Endothelial cell of umbilical vein (primary cell): ENCODE measurements at regions not wholly inside any gene's neighbourhood (a gene's known extent, or its start where the extent isn't known, plus 50 kb on each side); places are given as distances from the start of the nearest gene placed in this dataset.

Experiments used
- BruUV-seq: library from RNA; stranded (reverse); fragments of 400-500 nt; replicated peaks from 2 replicates; lab custom pipeline; 2021; lab: Mats Ljungman, UMichigan
- CTCF ChIA-PET: fragments of 300-600, 350-600 bp; sonication (Branson Sonifier 250); formaldehyde crosslinking; loops from one replicate; lab custom pipeline; 2021; ENCODE audit warnings: antibody characterized with exemption, inconsistent platforms; lab: Charles Lee
- POLR2A ChIA-PET: fragments of 300-600, 350-600 bp; sonication (Branson Sonifier 250); formaldehyde crosslinking; loops from one replicate; lab custom pipeline; 2021; ENCODE audit warnings: antibody characterized with exemption, inconsistent platforms; lab: Charles Lee
- DNase-seq: peaks from one replicate; pipeline ENCODE4 v3.0.0-alpha.2; 2011; ENCODE audit warnings: low read depth, low spot score
- FAIRE-seq: peaks from 2 replicates; lab custom pipeline; 2011; peaks lifted over from hg19 to GRCh38; lab: Jason Lieb, UNC
- H2AFZ ChIP-seq: 2 replicates; pipeline ENCODE4 v1.6.0; 2012; ENCODE audit warnings: low read depth, low read length, control low read depth, inconsistent platforms
- H3K27ac ChIP-seq: 2 replicates; pipeline ENCODE4 v1.5.1; 2011; ENCODE audit warnings: low read depth, mild to moderate bottlenecking, control low read depth, low read length, moderate library complexity; ENCODE audit not compliant: insufficient read depth
- H3K27me3 ChIP-seq, 2 experiments: 2 replicates each; pipeline versions ENCODE4 v1.6.0 to v1.6.1; 2011; ENCODE audit warnings: low read length in 2 of 2, mixed read lengths in 1 of 2; ENCODE audit not compliant: control insufficient read depth in 2 of 2, insufficient read depth in 2 of 2
- H3K36me3 ChIP-seq, 2 experiments: 2 replicates in 1 of 2; 3 replicates in 1 of 2; pipeline ENCODE4 v1.5.1; 2011; ENCODE audit warnings: low read length in 2 of 2, mild to moderate bottlenecking in 1 of 2, moderate library complexity in 1 of 2; ENCODE audit not compliant: control insufficient read depth in 2 of 2, insufficient read depth in 2 of 2; ENCODE audit errors: extremely low read depth in 1 of 2
- H3K4me1 ChIP-seq: 3 replicates; pipeline ENCODE4 v1.5.1; 2011; ENCODE audit warnings: mild to moderate bottlenecking, low read length; ENCODE audit not compliant: control insufficient read depth, insufficient read depth; ENCODE audit errors: extremely low read depth
- H3K4me2 ChIP-seq: 2 replicates; pipeline ENCODE4 v1.6.1; 2011; ENCODE audit warnings: low read length, control low read depth, mixed read lengths; ENCODE audit not compliant: insufficient read depth
- H3K4me3 ChIP-seq, 3 experiments: fragments of 200-600 bp in 1 of 3; sonication (generic), shearing (Covaris generic) in 1 of 3; replicated peaks in 1 of 3; 2 replicates each; pipeline ENCODE4 v1.5.1; 2011 to 2016; ENCODE audit warnings: control low read depth in 3 of 3, low read length in 3 of 3, mild to moderate bottlenecking in 2 of 3, inconsistent platforms in 1 of 3, low read depth in 1 of 3, moderate library complexity in 1 of 3; ENCODE audit not compliant: insufficient read depth in 1 of 3
- H3K79me2 ChIP-seq: 2 replicates; pipeline ENCODE4 v1.6.0; 2012; ENCODE audit warnings: low read length, inconsistent platforms; ENCODE audit not compliant: control insufficient read depth, insufficient read depth
- H3K9ac ChIP-seq: replicated peaks from 2 replicates; pipeline ENCODE3; 2011; ENCODE audit warnings: low read length, control low read depth; ENCODE audit not compliant: insufficient read depth; ENCODE audit errors: extremely low read depth
- H3K9me1 ChIP-seq: replicated peaks from 3 replicates; pipeline ENCODE4 v1.6.0; 2011; ENCODE audit warnings: mild to moderate bottlenecking, low read length; ENCODE audit not compliant: control insufficient read depth, insufficient read depth; ENCODE audit errors: extremely low read depth
- H3K9me3 ChIP-seq: replicated peaks from 2 replicates; pipeline ENCODE4 v1.5.1; 2012; ENCODE audit warnings: low read length, inconsistent platforms; ENCODE audit not compliant: control insufficient read depth, insufficient read depth
- H4K20me1 ChIP-seq: replicated peaks from 2 replicates; pipeline ENCODE3; 2011; ENCODE audit warnings: mild to moderate bottlenecking, low read length; ENCODE audit not compliant: control insufficient read depth, insufficient read depth; ENCODE audit errors: extremely low read depth
- EZH2 ChIP-seq: IDR thresholded peaks from 2 replicates; pipeline ENCODE4 v1.6.1; 2012; ENCODE audit warnings: borderline replicate concordance, low read depth, mild to moderate bottlenecking, moderate library complexity, low read length, inconsistent platforms; ENCODE audit not compliant: severe bottlenecking
- FOS ChIP-seq: IDR thresholded peaks from 2 replicates; pipeline ENCODE4 v1.6.1; 2011; ENCODE audit warnings: mild to moderate bottlenecking, low read length, moderate library complexity, borderline replicate concordance; ENCODE audit not compliant: insufficient read depth
- GATA2 ChIP-seq: IDR thresholded peaks from 2 replicates; pipeline ENCODE4 v1.7.0; 2011; ENCODE audit warnings: low read depth, mild to moderate bottlenecking, moderate library complexity, mixed read lengths, low read length; ENCODE audit not compliant: insufficient read length, insufficient read depth
- POLR2A ChIP-seq: IDR thresholded peaks from 2 replicates; pipeline ENCODE4 v1.6.1; 2012; ENCODE audit warnings: low read depth, mild to moderate bottlenecking, control low read depth, low read length
- POLR2AphosphoS5 ChIP-seq: IDR thresholded peaks from 2 replicates; pipeline ENCODE4 v1.6.1; 2012; ENCODE audit warnings: low read depth, mild to moderate bottlenecking, control low read depth, low read length, moderate library complexity; ENCODE audit not compliant: insufficient read depth
- dilution Hi-C: fragments of 300-500 bp; cut with MboI; formaldehyde crosslinking; loops from one replicate; pipeline ENCODE4 v1.15.0; 2019; ENCODE audit warnings: low sequenced_read_pairs; ENCODE audit not compliant: extremely low pct_ligation_motif_present
- intact Hi-C: fragments of 100-400 bp; cut with micrococcal nuclease; formaldehyde crosslinking; loops from one replicate; pipeline ENCODE4 v1.10.0; 2022
- TF ChIP-seq, protein P1 (sequence below), 2 donors: IDR thresholded peaks; 1 replicate in 1 of 2; 2 replicates in 1 of 2; pipeline ENCODE4 v1.5.1; 2011; ENCODE audit warnings: low read length in 2 of 2, mild to moderate bottlenecking in 2 of 2, moderate library complexity in 2 of 2, control low read depth in 1 of 2, inconsistent platforms in 1 of 2, low read depth in 1 of 2; ENCODE audit not compliant: insufficient read depth in 1 of 2; ENCODE audit errors: extremely low read depth in 1 of 2

DNA sequence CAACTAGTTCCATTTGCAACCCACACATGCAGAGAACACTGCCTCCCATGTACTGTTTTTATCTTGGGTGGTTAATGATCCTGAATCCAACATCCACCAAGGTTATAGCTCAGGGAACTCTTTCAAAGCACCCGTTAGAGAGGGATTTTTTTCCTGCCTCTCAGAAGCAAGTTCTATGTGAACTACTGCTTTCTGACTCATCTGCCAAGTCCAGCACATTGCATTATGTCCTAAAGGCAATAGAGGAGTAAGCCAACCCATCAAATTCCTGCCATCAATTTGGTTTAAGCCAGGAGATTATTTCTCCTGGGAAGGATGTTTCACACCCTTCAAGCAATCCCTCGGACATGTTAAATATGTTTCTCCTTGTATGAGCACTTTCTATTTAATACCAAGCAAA is 334.5 kb downstream of the GASK1B start:
- Histone ChIP-seq H3K27ac (no peak overlapping the region), H3K9ac (no peak overlapping the region), H2AFZ (no peak overlapping the region), H3K9me1 (no peaks in the 10 kb centered on the region), H3K4me2 (no peak overlapping the region), H3K79me2 (no peaks in the 10 kb centered on the region), H3K4me3 (no peak overlapping the region), H3K27me3 (no peaks in the 10 kb centered on the region), H4K20me1 (no peaks in the 10 kb centered on the region), H3K4me1 (no peaks in the 10 kb centered on the region), H3K9me3 (no peaks in the 10 kb centered on the region), H3K36me3 (no peaks in the 10 kb centered on the region)
- no peak for DNase-seq
- intact Hi-C loops (no loop called here), dilution Hi-C loops (no loop called here)
- TF ChIP-seq GATA2 (no peak), POLR2AphosphoS5 (no peak), EZH2 (no peak), POLR2A (no peak), FOS (no peak)
- TF ChIP-seq, protein P1, sequence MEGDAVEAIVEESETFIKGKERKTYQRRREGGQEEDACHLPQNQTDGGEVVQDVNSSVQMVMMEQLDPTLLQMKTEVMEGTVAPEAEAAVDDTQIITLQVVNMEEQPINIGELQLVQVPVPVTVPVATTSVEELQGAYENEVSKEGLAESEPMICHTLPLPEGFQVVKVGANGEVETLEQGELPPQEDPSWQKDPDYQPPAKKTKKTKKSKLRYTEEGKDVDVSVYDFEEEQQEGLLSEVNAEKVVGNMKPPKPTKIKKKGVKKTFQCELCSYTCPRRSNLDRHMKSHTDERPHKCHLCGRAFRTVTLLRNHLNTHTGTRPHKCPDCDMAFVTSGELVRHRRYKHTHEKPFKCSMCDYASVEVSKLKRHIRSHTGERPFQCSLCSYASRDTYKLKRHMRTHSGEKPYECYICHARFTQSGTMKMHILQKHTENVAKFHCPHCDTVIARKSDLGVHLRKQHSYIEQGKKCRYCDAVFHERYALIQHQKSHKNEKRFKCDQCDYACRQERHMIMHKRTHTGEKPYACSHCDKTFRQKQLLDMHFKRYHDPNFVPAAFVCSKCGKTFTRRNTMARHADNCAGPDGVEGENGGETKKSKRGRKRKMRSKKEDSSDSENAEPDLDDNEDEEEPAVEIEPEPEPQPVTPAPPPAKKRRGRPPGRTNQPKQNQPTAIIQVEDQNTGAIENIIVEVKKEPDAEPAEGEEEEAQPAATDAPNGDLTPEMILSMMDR (IDR thresholded peaks at IDR 0.05; ENCODE audit: extremely low read depth in 1 of 2, insufficient read depth in 1 of 2, low read depth in 1 of 2, low read length in 2 of 2): no peak
- BruUV-seq: no TSS peak
- POLR2A ChIA-PET: no interaction called here
- CTCF ChIA-PET: no interaction called here
- no peak for FAIRE-seq
